SK-N-SH (cell line): ENCODE measurements at regions not wholly inside any gene's neighbourhood (a gene's known extent, or its start where the extent isn't known, plus 50 kb on each side); places are given as distances from the start of the nearest gene placed in this dataset.

Experiments
- CTCF ChIA-PET: fragments of 300-600, 350-600 bp; formaldehyde crosslinking; extraction: SDS; loops from one replicate; lab custom pipeline; 2021; lab: Yijun Ruan, JAX
- POLR2A ChIA-PET: fragments of 350-600 bp; sonication (Branson Sonifier 250); formaldehyde crosslinking; extraction: SDS; loops from one replicate; lab custom pipeline; 2020; ENCODE audit warnings: antibody characterized with exemption, inconsistent platforms; lab: Yijun Ruan, JAX
- DNase-seq: peaks from one replicate; pipeline ENCODE4 v3.0.0; 2012
- H2AFZ ChIP-seq: fragments of 200-600 bp; sonication (generic); 2 replicates; pipeline ENCODE4 v1.8.1; 2016; ENCODE audit warnings: antibody characterized with exemption, mild to moderate bottlenecking, low read depth
- H3F3A ChIP-seq: fragments of 200-600 bp; sonication (generic); replicated peaks from 2 replicates; pipeline ENCODE3; 2016; ENCODE audit warnings: antibody characterized with exemption, mild to moderate bottlenecking; ENCODE audit not compliant: insufficient read depth
- H3K27ac ChIP-seq, 2 experiments: fragments of 200-500 bp in 1 of 2; fragments of 200-600 bp in 1 of 2; sonication (Bioruptor generic) in 1 of 2; sonication (generic), shearing (Covaris generic) in 1 of 2; 2 replicates each; pipeline versions ENCODE4 v1.5.1 to v1.6.1; 2014 to 2016; ENCODE audit warnings: low read depth in 2 of 2, inconsistent platforms in 1 of 2, low read length in 1 of 2, mild to moderate bottlenecking in 1 of 2, mixed read lengths in 1 of 2
- H3K27me3 ChIP-seq: fragments of 200-600 bp; sonication (generic), shearing (Covaris generic); 2 replicates; pipeline ENCODE4 v1.6.1; 2016; ENCODE audit warnings: mixed run types; ENCODE audit not compliant: insufficient read depth
- H3K36me3 ChIP-seq, 2 experiments: fragments of 200-500 bp in 1 of 2; fragments of 200-600 bp in 1 of 2; sonication (Bioruptor generic) in 1 of 2; sonication (generic) in 1 of 2; replicated peaks in 1 of 2; 2 replicates each; pipeline versions ENCODE3 to v1.5.1; 2014 to 2016; ENCODE audit warnings: low read length in 1 of 2, mild to moderate bottlenecking in 1 of 2; ENCODE audit not compliant: insufficient read depth in 2 of 2, control insufficient read depth in 1 of 2
- H3K4me1 ChIP-seq, 2 experiments: fragments of 200-500 bp in 1 of 2; fragments of 200-600 bp in 1 of 2; sonication (Bioruptor generic) in 1 of 2; sonication (generic), shearing (Covaris generic) in 1 of 2; 2 replicates each; pipeline versions ENCODE4 v1.5.1 to v1.6.1; 2014 to 2016; ENCODE audit warnings: low read depth in 1 of 2, low read length in 1 of 2, mixed run types in 1 of 2; ENCODE audit not compliant: insufficient read depth in 2 of 2, control insufficient read depth in 1 of 2
- H3K4me2 ChIP-seq: fragments of 200-600 bp; sonication (generic), shearing (Covaris generic); 2 replicates; pipeline ENCODE4 v1.6.1; 2017; ENCODE audit warnings: mixed run types
- H3K4me3 ChIP-seq, 2 experiments: fragments of 200-500 bp in 1 of 2; fragments of 200-600 bp in 1 of 2; sonication (Bioruptor generic) in 1 of 2; sonication (generic), shearing (Covaris generic) in 1 of 2; 2 replicates each; pipeline versions ENCODE4 v1.5.1 to v1.8.1; 2014 to 2016; ENCODE audit warnings: low read depth in 2 of 2, inconsistent platforms in 1 of 2, low read length in 1 of 2, mild to moderate bottlenecking in 1 of 2, mixed read lengths in 1 of 2, moderate library complexity in 1 of 2
- H3K79me2 ChIP-seq: fragments of 200-600 bp; sonication (generic); 2 replicates; pipeline ENCODE4 v1.8.1; 2017; ENCODE audit warnings: mild to moderate bottlenecking; ENCODE audit not compliant: insufficient read depth
- H3K9ac ChIP-seq: fragments of 200-600 bp; sonication (generic); 2 replicates; pipeline ENCODE4 v1.6.1; 2017; ENCODE audit warnings: mixed run types
- H3K9me2 ChIP-seq: fragments of 200-600 bp; sonication (generic); 2 replicates; pipeline ENCODE4 v1.6.1; 2017; ENCODE audit warnings: mixed run types
- H3K9me3 ChIP-seq: fragments of 200-600 bp; sonication (generic); 2 replicates; pipeline ENCODE4 v1.6.1; 2017; ENCODE audit warnings: mixed run types, mild to moderate bottlenecking, moderate library complexity
- H4K20me1 ChIP-seq: fragments of 200-600 bp; sonication (generic); 2 replicates; pipeline ENCODE4 v1.6.1; 2017; ENCODE audit warnings: mild to moderate bottlenecking, mixed run types; ENCODE audit not compliant: insufficient read depth
- ELF1 ChIP-seq: IDR thresholded peaks from 2 replicates; pipeline ENCODE4 v1.4.0; 2012
- EP300 ChIP-seq, 2 experiments: IDR thresholded peaks; 2 replicates each; pipeline versions ENCODE4 v1.4.0 to v1.6.1; 2012; ENCODE audit warnings: borderline replicate concordance in 1 of 2, low read depth in 1 of 2, low read length in 1 of 2
- GABPA ChIP-seq: IDR thresholded peaks from 2 replicates; pipeline ENCODE4 v1.4.0; 2012; ENCODE audit warnings: low read depth, mild to moderate bottlenecking
- IRF3 ChIP-seq: fragments of 150-350 bp; IDR thresholded peaks from 2 replicates; pipeline ENCODE4 v1.6.1; 2016; ENCODE audit warnings: mild to moderate bottlenecking, low read depth, low read length
- MEF2A ChIP-seq: IDR thresholded peaks from 2 replicates; pipeline ENCODE4 v1.4.0; 2012; ENCODE audit warnings: low read depth, borderline replicate concordance
- MXI1 ChIP-seq: IDR thresholded peaks from 2 replicates; pipeline ENCODE4 v1.6.1; 2012; ENCODE audit warnings: mild to moderate bottlenecking, low read depth, low read length, improper control_type of control experiment
- NFIC ChIP-seq: IDR thresholded peaks from 2 replicates; pipeline ENCODE4 v1.4.0; 2012; ENCODE audit warnings: borderline replicate concordance
- POLR2AphosphoS5 ChIP-seq: IDR thresholded peaks from 2 replicates; pipeline ENCODE4 v1.6.1; 2012; ENCODE audit warnings: low read depth, low read length
- WGBS: methylation state at CpG from one replicate; pipeline ENCODE4 v1.1.6; 2017; ENCODE audit warnings: low lambda C conversion rate; 5-methylcytosine and 5-hydroxymethylcytosine counted together
- TF ChIP-seq, protein P1 (sequence below): IDR thresholded peaks from 2 replicates; pipeline ENCODE4; 2012
- TF ChIP-seq, protein P2 (sequence below): IDR thresholded peaks from 2 replicates; pipeline ENCODE4 v1.4.0; 2012; ENCODE audit warnings: low read depth, borderline replicate concordance
- TF ChIP-seq, protein P3 (sequence below): IDR thresholded peaks from 2 replicates; pipeline ENCODE4 v1.4.0; 2012; ENCODE audit warnings: low read depth
- TF ChIP-seq, protein P4 (sequence below): IDR thresholded peaks from 2 replicates; pipeline ENCODE4 v1.4.0; 2012; ENCODE audit warnings: low read depth, borderline replicate concordance
- TF ChIP-seq, protein P5 (sequence below): fragments of 200-600 bp; sonication (generic); IDR thresholded peaks from 2 replicates; pipeline ENCODE4 v1.6.1; 2017; ENCODE audit warnings: antibody characterized with exemption, mild to moderate bottlenecking, moderate library complexity

DNA sequence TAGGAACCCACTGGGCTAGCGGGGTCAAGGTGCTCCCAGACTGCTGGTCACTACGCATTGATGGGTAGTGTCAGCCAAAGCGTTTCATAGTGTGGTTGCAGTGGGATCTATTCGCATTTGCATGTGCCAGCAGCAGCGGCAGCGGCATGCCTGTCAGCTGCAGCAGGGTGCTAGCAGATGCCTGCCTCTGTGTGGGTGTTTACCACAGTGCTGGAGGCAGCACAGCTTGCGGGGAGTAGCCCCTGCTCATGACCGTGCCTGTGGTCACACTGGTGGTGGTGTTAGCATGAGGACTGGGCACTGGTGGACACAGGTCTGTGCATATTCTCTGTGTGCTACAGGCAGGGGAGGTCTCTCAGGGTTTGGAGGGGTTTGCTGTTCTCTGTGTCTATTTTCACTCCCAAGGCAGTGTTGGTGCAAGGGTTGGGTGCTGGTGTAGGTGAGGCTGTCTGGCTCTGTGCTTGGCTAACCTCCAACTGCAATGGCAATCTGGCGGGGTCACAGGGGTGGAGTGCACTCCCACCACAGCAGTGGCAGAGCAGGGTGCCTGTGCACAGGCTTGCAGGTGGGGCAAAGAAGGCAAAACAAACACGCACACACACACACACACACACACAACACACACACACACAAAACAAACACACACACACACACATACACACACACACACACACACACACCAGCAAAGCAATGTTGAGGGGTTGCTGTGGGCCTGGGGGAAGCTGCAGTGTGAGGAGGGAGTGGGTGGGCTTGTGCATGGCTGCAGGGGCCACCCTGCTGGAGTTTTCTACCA lies 184.4 kb downstream of the GLUD2 start:
- Histone ChIP-seq H3K4me3 (no peak overlapping the region), H3K27ac (no peak overlapping the region), H3K27me3 (no peaks in the 10 kb centered on the region)
- no peak for DNase-seq
- CTCF ChIA-PET: no interaction called here
- TF ChIP-seq GABPA (no peak), EP300 (IDR thresholded peaks at IDR 0.05; ENCODE audit: borderline replicate concordance in 1 of 2, low read depth in 1 of 2, low read length in 1 of 2) (no peak), NFIC (no peak), POLR2AphosphoS5 (no peak), MEF2A (no peak), ELF1 (no peak), MXI1 (no peak), IRF3 (no peak)
- TF ChIP-seq, protein P1, sequence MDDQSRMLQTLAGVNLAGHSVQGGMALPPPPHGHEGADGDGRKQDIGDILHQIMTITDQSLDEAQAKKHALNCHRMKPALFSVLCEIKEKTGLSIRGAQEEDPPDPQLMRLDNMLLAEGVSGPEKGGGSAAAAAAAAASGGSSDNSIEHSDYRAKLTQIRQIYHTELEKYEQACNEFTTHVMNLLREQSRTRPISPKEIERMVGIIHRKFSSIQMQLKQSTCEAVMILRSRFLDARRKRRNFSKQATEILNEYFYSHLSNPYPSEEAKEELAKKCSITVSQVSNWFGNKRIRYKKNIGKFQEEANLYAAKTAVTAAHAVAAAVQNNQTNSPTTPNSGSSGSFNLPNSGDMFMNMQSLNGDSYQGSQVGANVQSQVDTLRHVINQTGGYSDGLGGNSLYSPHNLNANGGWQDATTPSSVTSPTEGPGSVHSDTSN: no peak
- TF ChIP-seq, protein P2, sequence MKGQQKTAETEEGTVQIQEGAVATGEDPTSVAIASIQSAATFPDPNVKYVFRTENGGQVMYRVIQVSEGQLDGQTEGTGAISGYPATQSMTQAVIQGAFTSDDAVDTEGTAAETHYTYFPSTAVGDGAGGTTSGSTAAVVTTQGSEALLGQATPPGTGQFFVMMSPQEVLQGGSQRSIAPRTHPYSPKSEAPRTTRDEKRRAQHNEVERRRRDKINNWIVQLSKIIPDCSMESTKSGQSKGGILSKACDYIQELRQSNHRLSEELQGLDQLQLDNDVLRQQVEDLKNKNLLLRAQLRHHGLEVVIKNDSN: no peak
- TF ChIP-seq, protein P3, sequence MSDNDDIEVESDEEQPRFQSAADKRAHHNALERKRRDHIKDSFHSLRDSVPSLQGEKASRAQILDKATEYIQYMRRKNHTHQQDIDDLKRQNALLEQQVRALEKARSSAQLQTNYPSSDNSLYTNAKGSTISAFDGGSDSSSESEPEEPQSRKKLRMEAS: no peak
- TF ChIP-seq, protein P4, sequence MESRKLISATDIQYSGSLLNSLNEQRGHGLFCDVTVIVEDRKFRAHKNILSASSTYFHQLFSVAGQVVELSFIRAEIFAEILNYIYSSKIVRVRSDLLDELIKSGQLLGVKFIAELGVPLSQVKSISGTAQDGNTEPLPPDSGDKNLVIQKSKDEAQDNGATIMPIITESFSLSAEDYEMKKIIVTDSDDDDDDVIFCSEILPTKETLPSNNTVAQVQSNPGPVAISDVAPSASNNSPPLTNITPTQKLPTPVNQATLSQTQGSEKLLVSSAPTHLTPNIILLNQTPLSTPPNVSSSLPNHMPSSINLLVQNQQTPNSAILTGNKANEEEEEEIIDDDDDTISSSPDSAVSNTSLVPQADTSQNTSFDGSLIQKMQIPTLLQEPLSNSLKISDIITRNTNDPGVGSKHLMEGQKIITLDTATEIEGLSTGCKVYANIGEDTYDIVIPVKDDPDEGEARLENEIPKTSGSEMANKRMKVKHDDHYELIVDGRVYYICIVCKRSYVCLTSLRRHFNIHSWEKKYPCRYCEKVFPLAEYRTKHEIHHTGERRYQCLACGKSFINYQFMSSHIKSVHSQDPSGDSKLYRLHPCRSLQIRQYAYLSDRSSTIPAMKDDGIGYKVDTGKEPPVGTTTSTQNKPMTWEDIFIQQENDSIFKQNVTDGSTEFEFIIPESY: no peak
- TF ChIP-seq, protein P5, sequence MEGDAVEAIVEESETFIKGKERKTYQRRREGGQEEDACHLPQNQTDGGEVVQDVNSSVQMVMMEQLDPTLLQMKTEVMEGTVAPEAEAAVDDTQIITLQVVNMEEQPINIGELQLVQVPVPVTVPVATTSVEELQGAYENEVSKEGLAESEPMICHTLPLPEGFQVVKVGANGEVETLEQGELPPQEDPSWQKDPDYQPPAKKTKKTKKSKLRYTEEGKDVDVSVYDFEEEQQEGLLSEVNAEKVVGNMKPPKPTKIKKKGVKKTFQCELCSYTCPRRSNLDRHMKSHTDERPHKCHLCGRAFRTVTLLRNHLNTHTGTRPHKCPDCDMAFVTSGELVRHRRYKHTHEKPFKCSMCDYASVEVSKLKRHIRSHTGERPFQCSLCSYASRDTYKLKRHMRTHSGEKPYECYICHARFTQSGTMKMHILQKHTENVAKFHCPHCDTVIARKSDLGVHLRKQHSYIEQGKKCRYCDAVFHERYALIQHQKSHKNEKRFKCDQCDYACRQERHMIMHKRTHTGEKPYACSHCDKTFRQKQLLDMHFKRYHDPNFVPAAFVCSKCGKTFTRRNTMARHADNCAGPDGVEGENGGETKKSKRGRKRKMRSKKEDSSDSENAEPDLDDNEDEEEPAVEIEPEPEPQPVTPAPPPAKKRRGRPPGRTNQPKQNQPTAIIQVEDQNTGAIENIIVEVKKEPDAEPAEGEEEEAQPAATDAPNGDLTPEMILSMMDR: no peak
- TF ChIP-seq, all 33 proteins: peak for 0
- Histone ChIP-seq H3K9me3 (no peaks in the 10 kb centered on the region), H3K4me2 (no peak overlapping the region), H3K9me2 (no peaks in the 10 kb centered on the region), H3F3A (no peaks in the 10 kb centered on the region), H3K9ac (no peak overlapping the region), H3K79me2 (no peaks in the 10 kb centered on the region), H4K20me1 (no peaks in the 10 kb centered on the region), H2AFZ (no peak overlapping the region), H3K4me1 (no peaks in the 10 kb centered on the region), H3K36me3 (no peaks in the 10 kb centered on the region)
- POLR2A ChIA-PET: no interaction called here
- WGBS: 10% methylated on average over 9 of the region's 10 CpGs
